ENCODE measurements at regions not wholly inside any gene's neighbourhood (a gene's known extent, or its start where the extent isn't known, plus 50 kb on each side); places are given as distances from the start of the nearest gene placed in this dataset.

DNA sequence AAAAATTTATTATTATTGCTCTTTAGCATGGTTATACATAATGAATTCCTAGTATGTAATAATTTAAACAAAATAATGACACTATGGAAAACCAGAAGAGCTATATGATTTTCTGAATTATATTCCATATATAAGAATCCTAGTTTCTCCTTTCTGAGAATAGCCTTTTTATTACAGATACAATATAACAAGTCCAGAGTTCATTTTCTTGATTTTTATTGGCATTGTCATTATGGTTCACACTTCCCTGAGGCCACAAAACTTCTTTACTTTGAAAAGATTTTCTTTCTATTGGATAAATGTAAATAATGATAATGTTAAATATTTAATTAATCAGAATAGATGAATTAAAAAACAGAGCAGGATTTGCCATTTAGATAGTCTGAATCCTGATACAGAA, 362.3 kb upstream of the BCHE start:
- no peak overlapping the region for H3K4me3 ChIP-seq (ENCODE audit: low read depth, low read length)
- no peak for DNase-seq (ENCODE audit: extremely low spot score)
- no peaks in the 10 kb centered on the region for H3K36me3 ChIP-seq (ENCODE audit: insufficient read depth)
- no peak overlapping the region for H3K27ac ChIP-seq (ENCODE audit: low read depth)
- H3K4me1 ChIP-seq (ENCODE audit: insufficient read depth): no peaks in the 10 kb centered on the region

DNA sequence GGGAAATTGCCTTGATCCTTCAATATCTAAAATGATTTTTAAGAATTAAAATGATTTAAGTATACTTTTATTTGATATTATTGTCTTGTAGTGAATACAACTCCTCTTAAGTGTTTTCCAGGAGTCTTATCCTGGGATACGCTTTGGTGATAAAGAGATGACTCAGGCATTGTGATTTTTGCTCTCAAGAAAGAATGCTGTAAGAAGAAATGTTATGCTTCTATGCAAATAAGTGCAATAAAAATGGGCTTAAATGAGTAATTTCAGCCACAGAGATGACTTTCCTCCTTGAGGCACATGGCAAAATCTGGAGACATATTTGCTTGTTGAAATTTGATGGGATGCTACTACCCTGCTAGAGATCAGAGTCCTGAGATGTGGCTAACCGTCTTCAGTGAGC, 358.6 kb upstream of the BCHE start:
- no peak for DNase-seq (ENCODE audit: extremely low spot score)
- H3K4me3 ChIP-seq (ENCODE audit: low read depth, low read length): no peak overlapping the region
- no peak overlapping the region for H3K27ac ChIP-seq (ENCODE audit: low read depth)
- 85% methylated on average over 2 of the region's 2 CpGs for WGBS
- H3K36me3 ChIP-seq (ENCODE audit: insufficient read depth): no peaks in the 10 kb centered on the region
- no peaks in the 10 kb centered on the region for H3K4me1 ChIP-seq (ENCODE audit: insufficient read depth)

DNA sequence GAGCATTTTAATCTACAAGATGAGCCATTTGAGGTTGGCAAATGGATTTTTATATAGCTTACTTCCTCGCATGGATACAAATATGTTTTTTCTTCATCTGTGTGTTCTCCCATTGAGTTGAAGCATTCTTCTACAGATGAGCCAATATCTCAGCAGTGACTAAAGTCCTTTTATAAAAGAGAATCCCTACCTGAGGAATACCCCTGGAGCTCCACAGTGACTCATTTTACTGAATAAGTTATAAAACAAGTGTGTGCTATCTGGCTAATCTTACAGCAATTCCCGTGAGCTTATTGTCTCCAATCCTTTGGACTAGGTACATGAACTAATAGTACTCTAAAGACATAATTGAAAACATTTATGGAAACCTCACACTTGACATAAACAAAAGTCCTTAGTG, 354.2 kb upstream of the BCHE start:
- H3K36me3 ChIP-seq (ENCODE audit: insufficient read depth): no peaks in the 10 kb centered on the region
- H3K4me1 ChIP-seq (ENCODE audit: insufficient read depth): no peaks in the 10 kb centered on the region
- 92% methylated on average over 2 of the region's 2 CpGs for WGBS
- H3K4me3 ChIP-seq (ENCODE audit: low read depth, low read length): no peak overlapping the region
- H3K27ac ChIP-seq (ENCODE audit: low read depth): no peak overlapping the region
- no peak for DNase-seq (ENCODE audit: extremely low spot score)

DNA sequence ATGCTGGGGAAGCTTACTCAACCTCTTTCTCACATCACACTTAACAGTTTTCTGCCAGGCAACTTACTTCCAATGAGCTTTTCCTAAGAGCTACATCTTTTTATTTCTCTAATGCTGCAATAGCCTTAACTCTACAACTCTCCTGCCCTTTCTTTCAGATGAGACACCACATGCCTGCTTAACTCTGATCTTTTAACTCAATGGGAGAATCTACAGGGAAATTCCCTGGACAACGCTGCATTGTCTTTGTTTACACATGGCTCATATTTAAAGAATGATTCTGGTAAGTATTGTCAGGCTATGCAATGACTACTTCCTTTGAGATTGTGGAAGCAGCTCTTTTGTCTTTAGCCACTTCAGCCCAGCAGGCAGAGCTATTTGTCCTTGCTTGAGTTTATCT, 353.1 kb upstream of the BCHE start:
- no peak for DNase-seq (ENCODE audit: extremely low spot score)
- H3K4me3 ChIP-seq (ENCODE audit: low read depth, low read length): no peak overlapping the region
- no peak overlapping the region for H3K27ac ChIP-seq (ENCODE audit: low read depth)
- H3K36me3 ChIP-seq (ENCODE audit: insufficient read depth): no peaks in the 10 kb centered on the region
- H3K4me1 ChIP-seq (ENCODE audit: insufficient read depth): no peaks in the 10 kb centered on the region
- 15% methylated on average over 1 of the region's 1 CpG for WGBS

DNA sequence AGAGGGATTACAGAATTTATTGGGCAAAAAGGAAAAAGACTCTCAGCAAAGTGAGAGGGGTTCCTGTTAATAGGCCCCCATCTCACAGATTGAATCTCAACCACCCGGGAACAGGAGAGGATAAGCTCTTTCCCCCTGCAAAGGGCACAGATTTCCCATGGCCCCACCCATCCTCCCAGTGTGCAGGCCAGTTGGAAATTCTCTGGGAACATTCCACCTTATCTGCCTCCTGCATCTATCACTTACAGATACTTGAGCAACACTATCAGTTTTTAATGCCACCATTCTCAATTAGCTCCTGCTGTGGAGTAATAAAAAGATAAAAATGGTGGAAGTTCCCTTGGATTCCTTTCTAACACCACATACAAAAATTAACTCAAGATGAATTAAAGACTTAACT, 350.0 kb upstream of the BCHE start:
- WGBS: 66% methylated on average over 1 of the region's 1 CpG
- DNase-seq (ENCODE audit: extremely low spot score): no peak
- H3K4me1 ChIP-seq (ENCODE audit: insufficient read depth): no peaks in the 10 kb centered on the region
- no peaks in the 10 kb centered on the region for H3K36me3 ChIP-seq (ENCODE audit: insufficient read depth)
- H3K27ac ChIP-seq (ENCODE audit: low read depth): no peak overlapping the region
- H3K4me3 ChIP-seq (ENCODE audit: low read depth, low read length): no peak overlapping the region

DNA sequence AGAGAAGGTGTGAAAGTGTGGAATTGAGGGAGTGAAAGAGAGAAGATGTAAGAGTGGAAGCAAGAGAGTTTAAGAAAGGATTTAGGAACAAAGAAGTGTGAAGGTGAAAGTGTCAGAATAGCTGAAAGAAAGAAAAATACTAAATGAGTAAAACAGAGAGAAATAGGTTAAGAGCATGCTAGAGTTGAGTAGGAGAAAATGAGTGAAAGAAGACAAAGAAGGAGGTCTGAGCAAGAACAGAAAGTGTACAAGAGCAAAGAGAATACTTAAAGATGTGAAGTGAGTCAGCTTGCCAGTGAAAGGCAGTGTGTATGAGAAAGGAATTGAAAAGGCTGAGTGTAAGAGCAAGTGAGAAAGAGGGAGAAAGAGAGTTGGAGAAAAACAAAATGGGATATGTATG, 348.8 kb upstream of the BCHE start:
- Histone ChIP-seq H3K4me3 (ENCODE audit: low read depth, low read length) (no peak overlapping the region), H3K4me1 (ENCODE audit: insufficient read depth) (no peaks in the 10 kb centered on the region), H3K27ac (ENCODE audit: low read depth) (no peak overlapping the region), H3K36me3 (ENCODE audit: insufficient read depth) (no peaks in the 10 kb centered on the region)
- DNase-seq (ENCODE audit: extremely low spot score): no peak

DNA sequence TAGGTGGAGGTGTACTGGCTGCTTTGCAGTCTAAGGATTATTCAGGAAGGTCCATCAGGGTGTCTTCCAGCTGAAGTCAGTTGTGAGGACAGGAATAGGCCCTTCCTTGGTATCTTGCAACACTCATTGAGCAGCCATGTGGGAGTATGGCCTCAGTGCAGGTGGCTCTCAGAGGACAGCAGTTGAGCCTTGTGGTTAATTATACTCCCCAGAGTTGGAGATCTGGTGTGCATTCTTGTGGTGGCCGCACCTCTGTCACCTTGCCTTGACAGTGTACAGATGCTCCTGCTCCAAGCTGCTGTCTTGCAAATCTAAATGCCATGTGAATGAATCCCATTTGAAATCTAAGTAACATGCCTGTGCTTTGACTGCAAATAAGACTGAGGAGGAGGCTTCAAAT, 339.9 kb upstream of the BCHE start:
- Histone ChIP-seq H3K27ac (ENCODE audit: low read depth) (no peak overlapping the region), H3K4me1 (ENCODE audit: insufficient read depth) (no peaks in the 10 kb centered on the region), H3K4me3 (ENCODE audit: low read depth, low read length) (no peak overlapping the region), H3K36me3 (ENCODE audit: insufficient read depth) (no peaks in the 10 kb centered on the region)
- DNase-seq (ENCODE audit: extremely low spot score): no peak
- 85% methylated on average over 1 of the region's 1 CpG for WGBS

DNA sequence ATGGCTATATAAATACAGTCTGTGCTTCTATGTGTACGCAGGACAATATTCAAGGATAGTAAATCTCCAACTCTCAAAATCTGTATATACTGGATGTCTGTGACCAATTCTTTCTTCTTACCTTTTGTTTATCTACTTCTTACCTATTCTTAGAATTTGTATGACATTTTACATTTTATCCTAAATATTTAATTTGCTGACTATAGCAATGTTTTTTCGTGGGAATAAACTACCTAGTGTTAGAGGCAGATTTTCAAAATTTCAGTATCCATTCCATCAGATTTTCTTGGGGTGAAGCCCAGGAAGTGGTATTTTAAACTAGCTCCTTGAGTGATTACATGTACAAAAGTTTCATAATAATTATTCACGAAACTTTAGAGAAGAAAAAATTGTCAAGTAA, 334.5 kb upstream of the BCHE start:
- Histone ChIP-seq H3K27ac (ENCODE audit: low read depth) (no peak overlapping the region), H3K36me3 (ENCODE audit: insufficient read depth) (no peaks in the 10 kb centered on the region), H3K4me3 (ENCODE audit: low read depth, low read length) (no peak overlapping the region), H3K4me1 (ENCODE audit: insufficient read depth) (no peaks in the 10 kb centered on the region)
- no peak for DNase-seq (ENCODE audit: extremely low spot score)
- WGBS: 47% methylated on average over 3 of the region's 3 CpGs

DNA sequence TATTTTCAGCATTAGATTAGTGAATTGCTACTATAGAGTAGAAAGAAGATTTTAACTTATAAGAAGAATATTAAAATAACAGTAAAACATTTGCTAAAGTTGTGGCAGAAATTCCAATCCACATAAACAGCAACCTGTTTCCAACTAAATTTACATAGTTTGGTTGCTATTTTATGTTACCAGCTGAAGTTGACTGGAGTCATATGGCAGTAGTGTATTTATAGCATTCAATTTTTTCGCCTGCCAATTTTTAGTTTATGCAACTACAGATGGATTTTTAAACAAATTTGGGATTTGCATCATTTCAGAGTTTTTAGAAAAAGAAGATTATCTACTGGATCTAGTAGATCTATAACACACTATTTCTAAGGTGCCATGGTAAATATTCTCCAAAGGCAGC, 332.5 kb upstream of the BCHE start:
- no peak for DNase-seq (ENCODE audit: extremely low spot score)
- no peak overlapping the region for H3K4me3 ChIP-seq (ENCODE audit: low read depth, low read length)
- no peak overlapping the region for H3K27ac ChIP-seq (ENCODE audit: low read depth)
- no peaks in the 10 kb centered on the region for H3K36me3 ChIP-seq (ENCODE audit: insufficient read depth)
- 64% methylated on average over 1 of the region's 1 CpG for WGBS
- H3K4me1 ChIP-seq (ENCODE audit: insufficient read depth): no peaks in the 10 kb centered on the region

DNA sequence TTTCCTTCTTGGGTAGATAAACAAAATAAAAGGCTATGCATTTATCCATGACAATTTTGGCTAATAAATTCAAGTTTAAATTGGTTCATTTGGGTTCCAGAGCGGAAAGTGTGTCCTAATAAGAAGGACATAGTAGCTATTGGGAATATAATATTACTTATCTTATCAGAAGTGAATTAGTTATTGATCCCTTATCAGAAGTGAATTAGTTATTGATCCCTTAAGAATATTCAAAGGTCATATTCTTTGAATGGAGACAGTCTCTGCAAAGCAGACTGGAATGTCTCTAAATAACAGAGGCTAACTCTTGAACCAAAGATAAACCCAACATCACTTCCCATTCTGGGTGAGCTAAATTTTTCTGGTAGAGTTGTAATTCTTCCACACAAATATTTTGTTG, 290.7 kb upstream of the BCHE start:
- WGBS: 96% methylated on average over 1 of the region's 1 CpG
- no peak for DNase-seq (ENCODE audit: extremely low spot score)
- Histone ChIP-seq H3K4me1 (ENCODE audit: insufficient read depth) (no peaks in the 10 kb centered on the region), H3K36me3 (ENCODE audit: insufficient read depth) (no peaks in the 10 kb centered on the region), H3K27ac (ENCODE audit: low read depth) (no peak overlapping the region), H3K4me3 (ENCODE audit: low read depth, low read length) (no peak overlapping the region)

DNA sequence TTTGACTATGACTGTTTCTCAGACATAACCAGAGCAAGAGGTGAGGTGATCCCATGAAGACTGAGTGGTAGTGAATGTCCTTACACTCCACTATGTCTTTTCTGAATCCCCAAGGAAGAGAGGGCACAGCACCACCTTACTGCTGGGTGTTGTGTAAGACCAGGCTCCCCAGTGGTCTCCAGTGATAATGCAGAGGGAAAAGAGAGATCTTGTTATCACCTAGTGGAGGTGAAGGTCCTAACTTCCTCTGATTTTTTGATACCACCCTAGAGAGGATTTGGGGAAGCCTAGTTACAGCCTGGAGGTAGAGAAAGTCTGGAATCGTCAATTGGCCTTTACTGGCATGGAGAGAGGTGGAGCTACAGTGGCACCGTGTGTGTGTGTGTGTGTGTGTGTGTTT, 288.0 kb upstream of the BCHE start:
- DNase-seq (ENCODE audit: extremely low spot score): no peak
- Histone ChIP-seq H3K4me1 (ENCODE audit: insufficient read depth) (no peaks in the 10 kb centered on the region), H3K27ac (ENCODE audit: low read depth) (no peak overlapping the region), H3K4me3 (ENCODE audit: low read depth, low read length) (no peak overlapping the region), H3K36me3 (ENCODE audit: insufficient read depth) (no peaks in the 10 kb centered on the region)
- WGBS: 75% methylated on average over 2 of the region's 2 CpGs

DNA sequence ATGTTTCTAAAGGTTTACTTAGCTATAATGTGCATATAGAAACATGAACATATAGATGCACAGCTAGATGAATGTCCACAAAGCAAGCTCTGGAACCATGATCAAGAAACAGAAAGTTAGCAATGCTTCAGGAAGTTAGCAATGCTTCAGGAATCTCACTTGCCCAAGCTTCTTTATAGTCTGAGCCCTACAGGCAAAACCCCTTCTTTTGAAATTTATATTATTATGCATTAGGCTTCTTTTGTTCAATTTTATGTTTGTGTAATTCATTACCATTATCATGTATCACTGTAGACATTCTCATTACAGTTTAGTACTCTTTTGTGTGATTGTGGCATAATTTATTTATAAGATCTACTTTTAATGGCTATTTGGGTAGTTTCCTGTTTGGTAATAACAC, 286.4 kb upstream of the BCHE start:
- Histone ChIP-seq H3K4me3 (ENCODE audit: low read depth, low read length) (no peak overlapping the region), H3K36me3 (ENCODE audit: insufficient read depth) (no peaks in the 10 kb centered on the region), H3K27ac (ENCODE audit: low read depth) (no peak overlapping the region), H3K4me1 (ENCODE audit: insufficient read depth) (no peaks in the 10 kb centered on the region)
- DNase-seq (ENCODE audit: extremely low spot score): no peak

DNA sequence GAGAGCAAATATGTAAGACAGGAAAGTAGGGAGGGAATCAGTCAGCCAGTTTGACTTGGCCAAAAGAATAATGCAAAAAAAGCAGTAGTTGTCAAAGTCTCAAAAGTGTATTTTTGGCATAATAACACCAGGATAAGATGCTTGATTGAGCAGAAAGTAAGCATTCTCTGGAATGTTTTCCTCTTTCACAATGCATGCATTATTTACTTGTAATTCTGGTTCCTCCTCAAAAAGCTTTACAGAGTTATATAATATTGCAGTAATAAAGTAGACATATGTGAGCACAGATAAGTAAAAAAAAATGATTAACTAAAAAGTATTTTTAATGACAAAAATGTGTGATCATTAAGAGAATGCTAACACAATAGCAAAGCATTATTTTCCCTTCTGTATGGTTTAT, 285.9 kb upstream of the BCHE start:
- Histone ChIP-seq H3K4me3 (ENCODE audit: low read depth, low read length) (no peak overlapping the region), H3K27ac (ENCODE audit: low read depth) (no peak overlapping the region), H3K4me1 (ENCODE audit: insufficient read depth) (no peaks in the 10 kb centered on the region), H3K36me3 (ENCODE audit: insufficient read depth) (no peaks in the 10 kb centered on the region)
- DNase-seq (ENCODE audit: extremely low spot score): no peak

DNA sequence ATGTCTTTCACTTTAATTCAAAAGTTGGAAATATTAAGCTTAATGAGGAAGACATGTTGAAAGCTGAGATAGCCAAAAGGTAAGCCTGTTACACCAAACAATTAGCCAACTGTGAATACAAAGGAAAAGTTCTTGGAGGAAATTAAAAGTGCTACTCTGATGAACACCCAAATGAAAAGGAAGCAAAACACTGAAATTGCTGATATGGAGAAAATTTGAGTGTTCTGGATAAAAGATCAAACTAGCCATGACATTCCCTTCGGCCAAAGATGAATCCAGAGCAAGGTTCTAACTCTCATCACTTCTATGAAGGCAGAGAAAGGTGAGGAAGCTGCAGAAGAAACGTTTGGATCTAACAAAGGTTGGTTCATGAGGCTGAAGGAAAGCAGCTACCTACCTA, 280.8 kb upstream of the BCHE start:
- Histone ChIP-seq H3K27ac (ENCODE audit: low read depth) (no peak overlapping the region), H3K4me1 (ENCODE audit: insufficient read depth) (no peaks in the 10 kb centered on the region), H3K4me3 (ENCODE audit: low read depth, low read length) (no peak overlapping the region), H3K36me3 (ENCODE audit: insufficient read depth) (no peaks in the 10 kb centered on the region)
- no peak for DNase-seq (ENCODE audit: extremely low spot score)
- 57% methylated on average over 2 of the region's 2 CpGs for WGBS

DNA sequence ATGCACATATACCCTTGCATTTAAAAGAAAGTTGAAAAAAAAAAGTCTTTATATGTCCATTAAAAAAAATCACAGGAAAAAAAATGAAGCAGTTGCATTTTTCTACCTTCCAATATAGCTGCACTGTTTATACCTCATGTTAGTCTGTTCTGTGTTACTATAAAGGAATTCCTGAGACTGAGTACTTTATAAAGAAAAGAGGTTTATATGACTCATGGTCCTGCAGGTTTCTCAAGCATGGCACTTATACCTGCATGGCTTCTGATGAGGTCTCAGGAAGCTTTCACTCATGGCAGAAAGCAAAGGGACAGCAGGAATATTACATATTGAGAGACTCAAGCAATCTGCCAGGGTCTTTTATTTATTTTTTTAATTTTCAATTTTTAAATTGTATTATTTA, 277.2 kb upstream of the BCHE start:
- no peaks in the 10 kb centered on the region for H3K4me1 ChIP-seq (ENCODE audit: insufficient read depth)
- no peak for DNase-seq (ENCODE audit: extremely low spot score)
- no peak overlapping the region for H3K4me3 ChIP-seq (ENCODE audit: low read depth, low read length)
- H3K36me3 ChIP-seq (ENCODE audit: insufficient read depth): no peaks in the 10 kb centered on the region
- no peak overlapping the region for H3K27ac ChIP-seq (ENCODE audit: low read depth)

DNA sequence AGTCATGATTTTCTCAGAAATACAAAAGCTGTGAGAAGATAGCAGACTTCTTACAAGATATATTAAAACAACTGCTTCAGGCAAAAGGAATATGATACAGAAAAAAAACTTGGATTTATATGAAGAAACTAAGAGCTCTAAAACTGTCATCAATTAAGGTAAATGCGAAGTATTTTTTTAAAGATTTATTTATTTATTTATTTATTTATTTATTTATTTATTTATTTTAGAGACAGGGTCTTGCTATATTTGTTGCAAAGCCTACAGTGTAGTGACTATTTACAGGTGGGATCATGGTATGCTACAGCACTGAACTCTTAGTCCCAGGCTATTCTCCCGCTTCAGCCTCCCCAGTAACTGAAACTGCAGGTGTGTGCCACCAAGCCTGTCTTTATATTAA, 274.3 kb upstream of the BCHE start:
- 96% methylated on average over 2 of the region's 2 CpGs for WGBS
- Histone ChIP-seq H3K27ac (ENCODE audit: low read depth) (no peak overlapping the region), H3K4me3 (ENCODE audit: low read depth, low read length) (no peak overlapping the region), H3K4me1 (ENCODE audit: insufficient read depth) (no peaks in the 10 kb centered on the region), H3K36me3 (ENCODE audit: insufficient read depth) (no peaks in the 10 kb centered on the region)
- no peak for DNase-seq (ENCODE audit: extremely low spot score)
